ENCODE measurements at regions not wholly inside any gene's neighbourhood (a gene's known extent, or its start where the extent isn't known, plus 50 kb on each side); places are given as distances from the start of the nearest gene placed in this dataset.

DNA sequence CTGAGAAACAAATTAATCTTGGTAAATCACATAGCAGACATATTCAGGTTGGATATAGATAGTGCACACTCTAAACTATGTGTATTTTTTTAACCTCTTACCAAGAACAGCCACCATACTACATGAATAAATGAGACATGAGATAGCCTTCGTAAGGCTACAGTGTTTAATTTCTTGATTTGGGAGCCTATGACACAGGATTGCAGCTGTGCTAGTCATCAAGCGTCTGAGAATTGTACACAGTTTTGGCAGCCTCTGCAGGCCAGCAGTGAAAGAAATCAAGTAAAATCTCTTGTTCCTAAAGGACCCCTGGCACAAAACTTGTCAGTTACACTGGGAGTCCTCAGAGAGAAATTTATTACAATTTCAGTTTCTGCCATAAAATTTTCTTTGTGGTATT lies 236.1 kb downstream of the C12orf50 start:
- DNase-seq (ENCODE audit: low spot score): peak; percentile 34

DNA sequence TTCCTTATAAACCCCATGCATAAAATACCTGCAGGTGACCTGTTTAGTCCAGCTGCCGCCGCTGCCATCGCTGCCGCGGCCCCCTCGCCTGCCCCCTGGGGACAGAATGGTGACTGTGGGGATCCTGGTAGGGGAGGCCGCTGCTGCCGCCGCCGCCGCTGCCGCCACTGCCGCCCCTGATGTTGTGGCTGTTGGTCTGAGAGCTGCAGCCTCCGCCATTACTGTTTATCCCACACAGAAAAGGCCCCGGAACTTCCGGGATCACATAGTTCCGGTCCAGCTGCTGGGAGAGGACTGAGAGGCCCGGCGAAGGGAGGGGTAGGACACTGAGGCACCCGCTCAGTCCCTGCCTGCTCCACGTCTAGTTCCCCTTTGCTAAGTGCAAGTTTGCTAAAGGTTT lies 244.9 kb downstream of the C12orf50 start:
- no peak for DNase-seq (ENCODE audit: low spot score)

DNA sequence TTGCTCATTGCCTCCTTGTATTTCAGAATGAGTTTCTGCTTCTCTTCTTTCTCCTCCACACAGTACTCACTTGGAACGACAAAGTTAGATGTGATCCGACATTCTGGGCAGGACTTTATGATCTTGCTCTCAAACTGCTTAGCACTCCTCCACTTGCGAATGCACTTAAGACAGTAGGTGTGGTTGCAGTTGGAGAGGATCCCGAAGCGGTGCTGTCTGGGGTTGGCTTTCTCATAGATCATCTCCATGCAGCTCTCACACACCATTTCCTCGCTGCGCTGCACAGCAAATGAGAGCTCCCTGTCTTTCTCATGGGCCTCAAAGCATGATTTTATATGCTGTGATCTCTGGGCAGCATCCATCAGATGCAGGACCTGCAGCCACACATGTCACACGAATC lies 245.7 kb downstream of the C12orf50 start:
- DNase-seq (ENCODE audit: low spot score): no peak

DNA sequence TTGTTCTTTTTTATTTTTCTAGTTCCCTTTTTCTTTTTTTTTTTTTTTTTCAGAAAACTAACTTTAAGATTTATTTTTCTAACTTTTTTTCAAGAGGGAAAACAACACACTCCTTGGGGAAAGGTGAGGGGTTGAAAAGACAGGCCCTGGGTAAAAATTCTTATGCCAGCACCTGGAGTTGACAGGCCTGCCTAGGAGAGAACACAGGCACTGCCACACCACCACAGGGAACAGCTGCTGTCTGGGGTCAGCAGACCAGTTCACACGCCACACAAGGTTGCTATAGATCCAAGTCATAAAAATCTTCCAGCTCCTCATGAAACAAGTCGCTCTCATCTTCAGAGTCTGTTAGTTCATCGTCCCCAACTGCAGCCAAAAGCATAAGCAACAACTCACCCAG lies 246.4 kb downstream of the C12orf50 start:
- no peak for DNase-seq (ENCODE audit: low spot score)

DNA sequence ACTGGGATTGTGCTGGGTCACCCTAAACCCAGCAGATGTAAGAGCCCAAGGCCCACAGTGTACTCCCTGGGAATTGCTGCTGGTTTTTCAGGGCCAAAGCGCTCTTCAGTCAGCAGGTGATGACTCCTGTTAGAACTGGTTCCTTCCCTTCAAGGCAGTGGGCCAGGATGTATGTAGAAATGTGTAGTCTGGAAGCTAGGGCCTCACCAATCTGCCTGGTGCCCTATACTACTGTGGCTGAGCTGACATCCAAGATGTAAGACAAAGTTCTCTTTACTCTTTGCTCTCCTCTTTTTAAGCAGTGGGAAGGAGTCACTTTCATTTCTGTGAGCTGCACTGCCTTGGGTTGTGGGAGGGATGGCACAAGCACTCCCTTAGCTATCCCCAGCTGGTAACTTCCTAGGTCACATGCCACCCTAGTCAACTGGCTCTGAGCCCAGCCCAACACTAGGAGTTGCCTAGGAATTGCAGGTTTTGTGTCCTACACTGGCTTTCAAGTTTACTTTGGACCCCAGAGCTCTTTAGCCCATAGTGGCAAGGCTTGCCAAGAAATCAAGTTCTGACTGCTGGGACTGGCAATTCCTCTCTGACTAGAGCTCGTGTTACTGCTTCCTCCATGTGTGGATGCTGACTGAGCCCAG lies 249.2 kb downstream of the C12orf50 start:
- peak; percentile 68 for DNase-seq (ENCODE audit: low spot score)

DNA sequence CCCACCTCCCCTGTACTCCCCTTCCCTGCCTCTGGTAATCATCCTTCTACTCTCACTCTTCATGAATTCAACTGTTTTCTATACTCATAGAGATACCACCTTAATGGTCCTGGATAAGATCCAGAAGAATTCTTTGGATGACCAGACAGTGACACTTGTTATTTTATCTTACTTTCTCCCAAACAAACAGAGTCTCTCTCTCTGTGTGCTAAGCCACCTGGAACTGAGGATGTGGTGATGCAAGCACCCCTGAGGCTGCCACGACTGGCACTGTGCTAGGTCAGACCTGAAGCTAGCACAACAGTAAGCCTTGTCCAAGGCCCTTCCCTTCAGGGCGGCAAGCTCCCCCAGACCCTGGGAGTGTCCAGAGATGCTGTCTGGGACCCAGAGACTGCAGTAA lies 250.2 kb downstream of the C12orf50 start:
- peak; percentile 99 for DNase-seq (ENCODE audit: low spot score)

DNA sequence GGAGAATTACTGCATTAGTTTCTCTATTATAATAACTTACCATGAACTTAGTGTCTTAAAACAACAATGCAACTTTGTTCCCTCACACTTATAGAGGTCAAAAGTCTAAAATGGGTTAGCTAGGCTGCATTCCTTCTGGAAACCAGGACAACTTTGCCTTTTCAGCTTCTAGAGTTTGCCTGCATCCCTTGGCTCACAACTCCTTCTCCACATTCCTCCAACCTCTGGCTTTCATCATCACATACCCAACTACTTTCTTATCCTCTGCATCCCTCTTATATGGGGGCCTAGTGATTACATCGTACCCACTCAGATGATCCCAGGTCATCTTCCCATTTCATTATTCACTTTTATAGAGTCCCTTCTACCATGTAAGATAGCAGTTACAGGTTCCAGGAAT lies 251.1 kb downstream of the C12orf50 start:
- no peak for DNase-seq (ENCODE audit: low spot score)

DNA sequence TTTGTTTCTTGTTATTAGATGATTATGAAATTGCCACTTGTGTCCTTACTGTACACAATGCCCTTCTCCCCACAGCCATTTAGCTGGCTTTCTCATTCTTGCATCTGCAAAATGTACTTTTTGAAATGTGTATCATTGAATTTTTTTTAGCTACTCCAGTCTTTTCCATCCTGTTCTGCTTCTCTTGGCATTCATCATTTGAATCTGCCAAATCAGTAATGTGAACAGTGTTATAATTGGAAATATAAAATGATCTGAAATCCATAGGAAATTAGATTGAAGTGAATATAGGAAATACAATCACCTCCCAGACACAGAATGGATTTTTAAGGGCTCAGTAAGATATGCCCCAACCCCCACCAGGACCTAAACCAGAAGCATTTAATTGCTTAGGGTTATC lies 253.4 kb downstream of the C12orf50 start:
- DNase-seq (ENCODE audit: low spot score): no peak

DNA sequence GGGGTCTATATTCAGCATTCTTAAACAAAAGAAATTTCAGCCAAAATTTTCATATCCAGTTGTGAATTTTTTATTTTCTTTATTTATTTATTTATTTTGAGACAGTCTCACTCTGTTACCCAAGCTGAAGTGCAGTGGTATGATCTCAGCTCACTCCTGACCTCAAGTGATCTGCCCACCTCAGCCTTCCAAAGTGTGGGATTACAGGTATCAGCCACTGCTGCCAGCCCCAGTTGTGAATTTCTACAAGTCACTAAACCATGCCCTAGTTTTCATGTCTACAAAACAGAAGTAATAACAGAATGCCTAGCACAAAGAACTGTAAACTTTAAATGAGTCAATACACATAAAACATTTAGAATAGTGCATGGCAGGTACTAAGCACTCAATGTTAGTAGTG lies 254.2 kb downstream of the C12orf50 start:
- DNase-seq (ENCODE audit: low spot score): peak; percentile 63

DNA sequence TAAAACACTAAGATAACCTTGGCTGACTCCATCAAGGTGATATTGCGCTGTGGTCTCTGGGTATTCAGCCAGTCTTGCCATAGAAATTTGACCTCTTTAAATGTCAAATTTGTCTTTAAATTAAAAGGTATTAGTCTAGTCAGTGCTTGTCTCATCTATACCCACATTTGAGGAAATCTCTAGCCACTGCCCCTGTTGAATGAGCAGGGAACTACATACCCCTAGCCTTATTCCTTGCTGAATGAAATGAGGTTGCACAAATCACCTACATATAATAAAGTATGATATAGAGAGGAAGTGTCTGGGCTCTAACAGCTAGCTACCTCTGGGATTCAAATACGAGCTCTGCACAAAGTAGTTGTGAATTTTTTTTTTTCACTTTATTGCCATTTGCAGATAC lies 256.8 kb downstream of the C12orf50 start:
- no peak for DNase-seq (ENCODE audit: low spot score)

DNA sequence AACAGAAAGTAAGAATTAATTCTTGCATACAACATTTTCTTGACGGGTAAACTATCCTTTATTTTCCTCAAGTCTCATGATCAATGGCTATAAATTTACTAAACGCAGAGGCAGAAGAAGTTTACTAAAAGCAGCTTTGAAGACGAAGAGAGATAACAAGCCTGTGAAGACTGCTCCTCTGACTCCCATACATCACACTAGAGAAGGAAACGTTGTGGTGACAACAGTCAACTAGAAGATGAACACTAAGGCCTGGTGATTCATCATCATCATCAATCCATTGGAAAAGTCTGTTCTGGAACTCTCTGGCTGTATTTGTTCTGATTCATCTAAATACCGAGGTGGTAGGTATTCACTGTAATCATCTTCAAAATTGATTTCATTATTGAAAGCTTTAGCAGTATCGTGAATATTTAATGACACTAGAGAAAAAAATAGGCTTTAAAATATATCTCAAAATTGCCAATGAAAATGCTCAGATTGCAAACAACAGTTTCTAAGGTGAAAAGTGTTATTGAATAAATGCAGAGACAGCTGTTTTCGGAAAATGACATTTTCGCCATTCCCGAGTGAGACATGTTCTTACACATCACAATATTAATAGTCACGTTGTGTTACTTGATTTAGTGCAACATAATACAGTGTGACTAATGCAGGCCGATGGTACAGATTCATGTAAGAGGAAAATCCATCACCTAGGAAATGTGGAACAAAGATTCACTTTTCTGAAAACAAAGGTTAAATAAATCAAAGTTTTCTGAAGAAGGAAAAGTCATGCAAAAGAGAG lies 260.5 kb downstream of the C12orf50 start:
- DNase-seq (ENCODE audit: low spot score): no peak

DNA sequence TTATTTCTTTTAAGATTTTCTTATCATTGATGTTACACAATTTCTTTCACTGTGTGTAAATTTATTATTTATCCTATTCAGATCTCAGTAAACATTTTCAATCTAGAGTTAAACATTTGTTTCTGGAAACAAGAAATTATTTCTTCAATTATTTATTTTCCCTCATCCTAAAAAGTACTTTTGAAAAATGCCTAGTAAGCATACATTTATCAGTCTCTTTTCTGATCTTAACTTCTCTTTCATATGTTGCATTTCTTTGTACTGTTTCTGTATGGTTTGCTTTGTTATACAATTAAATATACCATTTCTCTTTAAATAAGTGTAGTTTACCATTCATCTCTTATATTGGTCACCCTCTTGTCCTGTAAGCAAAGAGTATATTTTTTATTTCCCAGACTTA lies 263.2 kb downstream of the C12orf50 start:
- no peak for DNase-seq (ENCODE audit: low spot score)

DNA sequence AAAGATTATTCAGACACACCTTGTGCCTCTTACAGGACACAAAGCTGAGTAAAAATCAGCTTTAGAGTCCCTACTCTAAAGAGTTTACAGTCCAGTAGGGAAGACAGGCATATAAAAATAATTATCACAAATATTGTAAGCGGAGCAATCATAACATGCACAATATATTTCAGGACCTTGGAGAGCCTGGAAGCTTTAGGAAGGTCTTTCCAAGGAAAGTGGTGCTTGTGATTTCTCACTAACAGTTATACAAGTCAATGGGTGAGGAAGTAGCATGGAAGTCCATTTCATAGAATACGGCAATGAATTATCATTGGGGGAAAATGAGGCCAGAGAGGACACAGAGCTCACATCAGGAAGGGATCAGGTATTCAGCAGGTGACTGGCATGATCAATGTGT lies 268.3 kb downstream of the C12orf50 start:
- no peak for DNase-seq (ENCODE audit: low spot score)

DNA sequence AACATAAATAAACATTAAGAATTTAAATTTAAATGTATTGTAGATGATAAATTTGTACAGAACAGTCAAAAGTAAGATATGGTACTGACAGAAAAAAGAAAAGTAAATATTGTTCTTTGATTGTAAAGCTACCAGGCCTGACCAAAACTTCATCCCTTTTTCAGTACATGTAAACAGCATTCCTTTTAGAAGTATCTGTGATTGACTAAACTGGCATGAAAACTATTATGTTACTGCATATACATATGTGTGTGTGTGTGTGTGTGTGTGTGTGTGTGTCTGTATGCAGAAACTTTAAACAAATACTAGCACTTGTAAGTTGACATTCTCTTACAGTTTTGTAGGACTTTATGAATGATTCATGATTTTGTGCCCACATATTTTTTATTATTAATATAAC lies 270.9 kb downstream of the C12orf50 start:
- no peak for DNase-seq (ENCODE audit: low spot score)

DNA sequence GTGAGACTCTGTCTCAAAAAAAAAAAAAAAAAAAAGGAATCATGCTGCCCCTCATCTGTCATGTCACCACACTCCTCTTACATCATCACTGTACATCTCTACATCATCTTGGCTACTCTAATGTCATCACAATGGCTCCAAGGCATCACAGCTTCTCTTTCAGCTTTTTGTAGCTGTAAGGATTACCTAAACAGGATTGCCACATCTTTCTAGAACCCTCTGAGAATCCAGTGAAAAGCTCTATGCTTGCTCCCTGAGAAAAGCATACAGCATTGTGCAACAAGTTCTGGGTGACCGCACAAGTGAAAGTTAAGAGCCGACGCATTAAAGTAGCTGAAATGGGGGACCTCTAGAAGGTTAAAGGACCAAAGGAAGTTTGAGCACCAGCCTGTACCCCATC lies 272.5 kb downstream of the C12orf50 start:
- DNase-seq (ENCODE audit: low spot score): peak; percentile 53

DNA sequence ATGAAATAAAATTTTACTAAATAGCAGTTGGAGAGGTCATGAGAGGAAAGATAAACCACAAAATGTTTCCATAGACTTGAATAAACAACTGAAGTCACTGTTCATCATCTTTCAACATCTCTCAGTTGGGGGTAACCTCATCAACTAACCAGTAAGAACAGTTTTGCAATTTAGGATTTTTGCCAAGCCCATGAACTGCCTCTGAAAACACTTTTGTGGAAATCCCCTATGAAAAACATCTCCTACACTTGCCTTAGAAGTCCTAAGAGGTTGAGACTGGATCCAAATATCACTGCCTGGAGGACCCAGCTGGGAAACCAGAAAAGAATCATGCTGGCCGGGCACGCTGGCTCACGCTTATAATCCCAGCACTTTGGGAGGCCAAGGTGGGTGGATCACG lies 273.1 kb downstream of the C12orf50 start:
- DNase-seq (ENCODE audit: low spot score): peak; percentile 94

DNA sequence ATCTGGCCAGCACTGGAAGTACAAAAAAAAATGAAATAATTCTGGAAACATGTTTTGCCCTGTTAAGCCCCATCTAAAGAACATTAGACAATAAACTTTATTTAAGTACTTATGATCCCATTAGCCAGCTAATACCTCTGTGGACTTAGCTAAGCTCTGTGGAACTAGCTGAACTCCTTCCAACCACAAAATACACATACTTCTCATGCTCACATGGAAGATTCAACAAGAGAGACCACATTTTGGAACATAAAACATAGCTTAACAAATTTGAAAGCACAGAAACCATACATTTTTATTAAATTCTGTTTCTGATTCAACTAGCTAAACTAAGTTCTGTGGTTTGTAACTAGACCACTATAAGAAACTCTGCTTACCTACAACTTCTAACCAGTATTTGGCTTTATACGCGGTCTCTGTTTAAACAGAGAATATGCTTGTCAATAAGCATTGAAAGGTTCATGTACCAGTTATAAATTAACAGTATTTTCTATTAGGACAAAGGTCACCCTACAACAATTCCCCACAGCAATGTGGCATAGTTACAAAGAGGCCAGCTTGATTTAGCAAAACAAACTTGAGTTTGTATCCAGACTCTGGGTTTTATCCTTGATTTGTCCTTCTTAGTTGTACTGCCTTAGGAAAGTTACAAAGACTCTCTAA lies 300.1 kb downstream of the C12orf50 start:
- DNase-seq (ENCODE audit: low spot score): peak; percentile 31

DNA sequence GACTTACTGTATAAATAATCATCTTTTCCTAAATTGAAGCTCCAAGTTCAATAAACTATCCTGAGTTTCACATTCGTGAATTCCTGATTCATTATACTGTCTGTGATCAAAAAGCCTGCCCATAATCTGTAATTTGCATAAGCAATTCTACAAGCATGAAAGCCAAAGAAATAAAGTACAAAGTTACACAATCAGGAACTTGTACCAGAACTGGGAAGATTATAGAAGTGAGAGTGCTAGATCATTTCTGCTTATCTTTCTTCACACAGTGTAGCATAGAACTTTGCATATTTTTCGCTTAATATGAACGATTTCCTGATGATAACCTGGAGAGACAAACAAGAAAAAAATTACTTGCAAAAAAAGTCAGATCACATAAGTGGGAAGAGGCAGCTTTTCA lies 308.2 kb downstream of the C12orf50 start:
- no peak for DNase-seq (ENCODE audit: low spot score)

DNA sequence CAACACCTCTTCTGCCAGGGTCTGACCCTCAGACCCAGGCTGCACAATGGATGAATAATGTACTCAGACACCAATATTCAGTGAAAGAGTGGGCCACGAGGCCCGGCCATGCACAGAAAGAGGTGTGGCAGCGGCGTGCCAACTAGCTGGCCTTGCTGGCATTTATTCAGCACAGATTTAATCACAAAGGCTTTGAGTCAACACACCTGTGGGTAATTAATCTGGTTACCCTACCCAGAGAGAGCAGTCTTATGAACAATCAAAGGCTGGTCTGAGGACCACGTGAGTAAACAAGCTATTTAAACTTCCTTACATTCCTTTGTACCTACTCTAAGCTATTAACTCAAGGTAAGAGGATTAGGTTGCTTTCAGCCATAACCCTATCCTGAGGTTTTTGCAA lies 324.8 kb downstream of the C12orf50 start:
- DNase-seq (ENCODE audit: low spot score): no peak

DNA sequence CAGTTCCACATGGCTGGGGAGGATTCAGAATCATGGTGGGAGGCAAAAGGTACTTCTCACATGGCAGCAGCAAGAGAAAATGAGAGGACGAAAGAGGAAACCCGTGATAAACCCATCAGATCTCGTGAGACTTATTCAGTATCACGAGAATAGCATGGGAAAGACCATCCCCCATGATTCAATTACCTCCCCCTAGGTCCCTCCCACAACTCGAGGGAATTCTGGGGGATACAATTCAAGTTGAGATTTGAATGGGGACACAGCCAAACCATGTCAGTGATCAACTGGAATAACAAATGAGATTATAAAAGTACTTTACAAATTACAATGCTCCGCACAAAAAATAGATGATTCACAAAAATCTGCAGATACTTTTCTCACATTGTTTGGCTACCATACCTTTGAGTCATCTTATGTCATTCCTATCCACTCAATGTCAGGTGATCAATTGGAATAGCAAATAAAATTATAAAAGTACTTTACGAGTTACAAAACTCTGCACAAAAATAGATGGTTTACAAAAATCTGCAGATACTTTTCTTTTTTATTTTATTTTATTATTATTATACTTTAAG lies 338.9 kb downstream of the C12orf50 start:
- peak; percentile 50 for DNase-seq (ENCODE audit: low spot score)

DNA sequence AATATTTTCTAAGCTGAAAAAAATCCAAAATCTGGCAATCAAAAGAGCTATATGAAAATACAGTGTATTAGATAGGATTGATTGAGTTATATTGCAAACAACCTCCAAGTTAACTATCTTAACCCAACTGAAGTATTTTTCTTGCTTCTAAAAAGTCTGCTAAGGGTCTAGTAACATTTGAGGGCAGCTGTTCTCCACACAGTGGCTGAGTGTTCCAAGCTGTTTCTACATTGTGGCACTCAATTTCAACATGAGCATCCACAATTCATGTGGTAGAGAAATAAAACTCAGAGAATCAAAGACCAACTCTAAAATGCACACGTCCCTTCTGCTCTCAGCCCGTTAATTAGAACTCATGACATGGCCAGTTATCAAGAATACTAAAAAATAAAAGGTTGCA lies 340.0 kb downstream of the C12orf50 start:
- DNase-seq (ENCODE audit: low spot score): no peak

DNA sequence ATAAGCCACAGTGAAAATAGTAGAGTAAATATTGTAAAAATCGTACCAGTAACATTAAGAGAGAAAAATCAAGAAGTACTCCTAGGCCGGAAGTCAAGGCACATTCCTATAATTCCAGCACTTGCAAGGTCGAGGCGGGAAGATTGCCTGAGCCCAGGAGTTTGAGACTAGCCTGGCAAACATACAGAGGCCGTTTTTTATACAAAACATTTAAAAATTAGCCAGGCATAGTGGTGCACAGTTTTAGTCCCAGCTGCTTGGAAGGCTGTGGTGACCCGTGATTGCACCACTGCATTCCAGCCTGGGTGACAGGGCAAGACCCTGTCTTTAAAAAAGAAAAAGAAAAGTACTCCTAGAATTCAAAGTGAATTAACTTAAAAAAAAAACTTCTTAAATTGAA lies 341.8 kb downstream of the C12orf50 start:
- DNase-seq (ENCODE audit: low spot score): peak; percentile 88

DNA sequence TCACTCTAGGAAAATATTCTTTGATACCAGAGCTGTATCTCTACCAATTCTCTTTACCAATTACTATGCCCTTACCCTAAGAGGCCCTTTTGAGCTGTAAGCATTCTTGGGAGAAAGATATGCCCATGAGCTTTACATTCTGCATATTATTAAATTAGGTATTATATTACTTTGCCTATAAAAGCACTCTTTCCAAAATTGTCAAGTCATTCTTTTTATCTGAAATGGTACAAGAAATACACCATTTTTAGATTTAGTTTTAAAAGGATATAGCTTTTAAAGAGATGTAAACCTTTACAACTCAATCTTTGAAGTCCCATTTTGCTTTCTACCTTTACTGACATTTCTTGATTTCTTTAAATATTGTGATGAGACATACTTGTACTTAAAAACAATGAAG lies 343.5 kb downstream of the C12orf50 start:
- DNase-seq (ENCODE audit: low spot score): no peak
